ENCODE measurements at regions not wholly inside any gene's neighbourhood (a gene's known extent, or its start where the extent isn't known, plus 50 kb on each side); places are given as distances from the start of the nearest gene placed in this dataset.

GRCh38 chr7:153002572-153002971 lies 243.0 kb downstream of the ACTR3B start (continued):
- TF ChIP-seq, protein P1, sequence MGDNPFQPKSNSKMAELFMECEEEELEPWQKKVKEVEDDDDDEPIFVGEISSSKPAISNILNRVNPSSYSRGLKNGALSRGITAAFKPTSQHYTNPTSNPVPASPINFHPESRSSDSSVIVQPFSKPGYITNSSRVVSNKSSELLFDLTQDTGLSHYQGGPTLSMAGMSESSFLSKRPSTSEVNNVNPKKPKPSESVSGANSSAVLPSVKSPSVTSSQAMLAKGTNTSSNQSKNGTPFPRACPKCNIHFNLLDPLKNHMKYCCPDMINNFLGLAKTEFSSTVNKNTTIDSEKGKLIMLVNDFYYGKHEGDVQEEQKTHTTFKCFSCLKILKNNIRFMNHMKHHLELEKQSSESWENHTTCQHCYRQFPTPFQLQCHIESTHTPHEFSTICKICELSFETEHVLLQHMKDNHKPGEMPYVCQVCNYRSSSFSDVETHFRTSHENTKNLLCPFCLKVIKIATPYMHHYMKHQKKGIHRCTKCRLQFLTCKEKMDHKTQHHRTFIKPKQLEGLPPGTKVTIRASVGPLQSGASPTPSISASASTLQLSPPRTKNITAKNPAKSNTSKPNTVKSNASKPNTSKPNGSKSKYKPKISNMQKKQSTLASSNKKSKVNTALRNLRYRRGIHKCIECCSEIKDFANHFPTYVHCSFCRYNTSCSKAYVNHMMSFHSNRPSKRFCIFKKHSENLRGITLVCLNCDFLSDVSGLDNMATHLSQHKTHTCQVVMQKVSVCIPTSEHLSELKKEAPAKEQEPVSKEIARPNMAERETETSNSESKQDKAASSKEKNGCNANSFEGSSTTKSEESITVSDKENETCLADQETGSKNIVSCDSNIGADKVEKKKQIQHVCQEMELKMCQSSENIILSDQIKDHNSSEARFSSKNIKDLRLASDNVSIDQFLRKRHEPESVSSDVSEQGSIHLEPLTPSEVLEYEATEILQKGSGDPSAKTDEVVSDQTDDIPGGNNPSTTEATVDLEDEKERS (tag by site-specific recombination; IDR thresholded peaks at IDR 0.05): no peak
- TF ChIP-seq BCL11A (tag by site-specific recombination; IDR thresholded peaks at IDR 0.05; ENCODE audit: low read depth) (no peak), ZNF621 (tag by site-specific recombination; IDR thresholded peaks at IDR 0.05) (no peak), HIC1 (tag by site-specific recombination; IDR thresholded peaks at IDR 0.05) (no peak), ZNF335 (tag by site-specific recombination; conservative IDR thresholded peaks at IDR 0.05) (no peak), TCF7L2 (IDR thresholded peaks at IDR 0.05; ENCODE audit: borderline replicate concordance, low read depth, low read length) (no peak), SCRT2 (tag by site-specific recombination; IDR thresholded peaks at IDR 0.05) (no peak)

GRCh38 chr7:153004341-153004740 lies 244.8 kb downstream of the ACTR3B start:
- no peaks in the 10 kb centered on the region for H3K9me3 ChIP-seq (ENCODE audit: control insufficient read depth, insufficient read depth, low read depth, low read length)
- no peaks in the 10 kb centered on the region for H3K4me1 ChIP-seq (ENCODE audit: control insufficient read depth, insufficient read depth, low read length)
- TF ChIP-seq ZNF324 (tag by site-specific recombination; IDR thresholded peaks at IDR 0.05) (no peak), ZNF223 (tag by site-specific recombination; IDR thresholded peaks at IDR 0.05) (no peak), ZNF350 (tag by site-specific recombination; IDR thresholded peaks at IDR 0.05) (no peak), ZNF311 (tag by site-specific recombination; IDR thresholded peaks at IDR 0.05; ENCODE audit: borderline replicate concordance) (no peak), ZNF274 (IDR thresholded peaks at IDR 0.05; ENCODE audit: low read length) (no peak), ZNF274 (tag by site-specific recombination; IDR thresholded peaks at IDR 0.05; ENCODE audit: borderline replicate concordance) (no peak), GLIS1 (tag by site-specific recombination; IDR thresholded peaks at IDR 0.05) (no peak)
- TF ChIP-seq, protein P2, sequence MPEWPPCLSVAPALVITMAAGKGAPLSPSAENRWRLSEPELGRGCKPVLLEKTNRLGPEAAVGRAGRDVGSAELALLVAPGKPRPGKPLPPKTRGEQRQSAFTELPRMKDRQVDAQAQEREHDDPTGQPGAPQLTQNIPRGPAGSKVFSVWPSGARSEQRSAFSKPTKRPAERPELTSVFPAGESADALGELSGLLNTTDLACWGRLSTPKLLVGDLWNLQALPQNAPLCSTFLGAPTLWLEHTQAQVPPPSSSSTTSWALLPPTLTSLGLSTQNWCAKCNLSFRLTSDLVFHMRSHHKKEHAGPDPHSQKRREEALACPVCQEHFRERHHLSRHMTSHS (tag by site-specific recombination; IDR thresholded peaks at IDR 0.05): no peak
- TF ChIP-seq, protein P3, sequence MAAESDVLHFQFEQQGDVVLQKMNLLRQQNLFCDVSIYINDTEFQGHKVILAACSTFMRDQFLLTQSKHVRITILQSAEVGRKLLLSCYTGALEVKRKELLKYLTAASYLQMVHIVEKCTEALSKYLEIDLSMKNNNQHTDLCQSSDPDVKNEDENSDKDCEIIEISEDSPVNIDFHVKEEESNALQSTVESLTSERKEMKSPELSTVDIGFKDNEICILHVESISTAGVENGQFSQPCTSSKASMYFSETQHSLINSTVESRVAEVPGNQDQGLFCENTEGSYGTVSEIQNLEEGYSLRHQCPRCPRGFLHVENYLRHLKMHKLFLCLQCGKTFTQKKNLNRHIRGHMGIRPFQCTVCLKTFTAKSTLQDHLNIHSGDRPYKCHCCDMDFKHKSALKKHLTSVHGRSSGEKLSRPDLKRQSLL (tag by site-specific recombination; IDR thresholded peaks at IDR 0.05): no peak
- no peak overlapping the region for H3K27ac ChIP-seq (ENCODE audit: extremely low read depth, low read depth, low read length)
- H3K36me3 ChIP-seq (ENCODE audit: control insufficient read depth in 2 of 2, insufficient read depth in 1 of 2, low read length in 2 of 2): no peaks in the 10 kb centered on the region
- CTCF ChIA-PET: interaction anchor here (0.8 kb wide), 1 partner anchor 9 kb away, joined by 3 read pairs; no protein-coding TSS in a partner anchor
- POLR2A ChIA-PET: no interaction called here
- no peak overlapping the region for H3K4me3 ChIP-seq (ENCODE audit: low read depth, low read length)

DNA sequence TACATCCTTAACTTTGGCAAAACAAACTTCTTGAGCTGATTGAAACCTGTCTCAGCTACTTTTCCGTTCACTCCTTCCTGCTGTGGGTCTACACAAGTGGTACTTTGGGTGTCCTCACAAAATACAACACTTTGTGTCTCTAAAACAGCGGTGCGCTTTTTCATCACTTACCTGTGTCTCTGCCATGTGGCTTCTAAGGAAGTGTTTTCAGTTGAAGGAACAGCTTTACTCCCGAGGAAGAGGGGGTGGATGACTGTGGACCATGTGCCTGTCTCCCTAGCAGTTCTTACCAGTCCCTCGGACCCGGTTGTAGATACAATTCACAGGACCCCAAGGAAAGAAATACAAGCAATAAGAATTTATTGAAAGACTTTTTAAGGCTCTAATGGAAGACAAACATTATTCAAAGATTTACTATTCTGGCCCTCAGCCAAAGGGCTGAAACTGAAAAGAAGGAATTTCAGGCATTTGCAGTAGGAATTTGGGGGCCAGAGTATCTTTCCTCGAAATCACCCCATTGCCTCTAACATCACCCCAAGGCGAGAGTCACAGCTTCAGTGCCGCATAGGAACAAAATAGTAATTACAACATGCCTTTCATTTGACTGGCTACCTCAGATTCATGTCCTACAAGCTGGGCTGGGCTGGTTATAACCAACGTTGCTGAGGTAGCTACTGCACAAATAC lies 246.3 kb downstream of the ACTR3B start:
- POLR2A ChIA-PET: no interaction called here

More for the DNA sequence above, 246.3 kb downstream of the ACTR3B start:
- Histone ChIP-seq H3K36me3 (ENCODE audit: control insufficient read depth in 2 of 2, insufficient read depth in 1 of 2, low read length in 2 of 2) (no peaks in the 10 kb centered on the region), H3K4me3 (ENCODE audit: low read depth, low read length) (no peak overlapping the region), H3K4me1 (ENCODE audit: control insufficient read depth, insufficient read depth, low read length) (no peaks in the 10 kb centered on the region), H3K9me3 (ENCODE audit: control insufficient read depth, insufficient read depth, low read depth, low read length) (no peaks in the 10 kb centered on the region), H3K27ac (ENCODE audit: extremely low read depth, low read depth, low read length) (no peak overlapping the region)
- TF ChIP-seq ZNF146 (tag by site-specific recombination; IDR thresholded peaks at IDR 0.05) (no peak), ZNF670 (tag by site-specific recombination; IDR thresholded peaks at IDR 0.05; ENCODE audit: low read depth) (no peak), ZNF16 (tag by site-specific recombination; IDR thresholded peaks at IDR 0.05; ENCODE audit: low read depth) (no peak)
- TF ChIP-seq, protein P2 (tag by site-specific recombination; IDR thresholded peaks at IDR 0.05): no peak
- CTCF ChIA-PET: no interaction called here
